Thoracic aorta (tissue), 2 donors: ENCODE measurements at regions not wholly inside any gene's neighbourhood (a gene's known extent, or its start where the extent isn't known, plus 50 kb on each side); places are given as distances from the start of the nearest gene placed in this dataset.

ENCODE experiments used
- ATAC-seq: fragments of 150-250 bp; one replicate; pipeline ENCODE4 v1.8.0; 2017; ENCODE audit warnings: low read depth; ENCODE audit not compliant: insufficient number of reproducible peaks, low FRiP score
- DNase-seq: peaks from one replicate; pipeline ENCODE4 v3.0.0-alpha.2; 2020; ENCODE audit warnings: low spot score
- H3K27ac ChIP-seq, 2 donors: fragments of 200-600 bp; sonication (generic); 1 replicate in 1 of 2; 2 replicates in 1 of 2; pipeline ENCODE4 v1.5.1; 2016; ENCODE audit warnings: mild to moderate bottlenecking in 2 of 2, moderate library complexity in 2 of 2
- H3K27me3 ChIP-seq: fragments of 200-600 bp; sonication (generic); replicated peaks from 2 replicates; pipeline ENCODE4 v1.6.0; 2016; ENCODE audit warnings: mild to moderate bottlenecking; ENCODE audit not compliant: insufficient read depth
- H3K36me3 ChIP-seq: fragments of 200-600 bp; sonication (generic); one replicate; pipeline ENCODE4 v1.5.1; 2016
- H3K4me1 ChIP-seq, 2 donors: fragments of 200-600 bp; sonication (generic); 1 replicate in 1 of 2; 2 replicates in 1 of 2; pipeline versions ENCODE4 v1.5.1 to v1.6.0; 2016; ENCODE audit warnings: low read depth in 2 of 2, mild to moderate bottlenecking in 1 of 2; ENCODE audit not compliant: control insufficient read depth in 1 of 2
- H3K4me3 ChIP-seq: fragments of 200-600 bp; sonication (generic); 2 replicates; pipeline ENCODE4 v1.5.1; 2016; ENCODE audit warnings: mild to moderate bottlenecking
- H3K9me3 ChIP-seq: fragments of 200-600 bp; sonication (generic); 2 replicates; pipeline ENCODE4 v1.5.1; 2016
- CTCF ChIP-seq: fragments of 200-600 bp; sonication (generic); IDR thresholded peaks from one replicate; pipeline ENCODE4 v1.5.1; 2019; ENCODE audit warnings: antibody characterized with exemption

GRCh38 chr5:162567644-162568043 is 500.1 kb downstream of the GABRG2 start:
- Histone ChIP-seq H3K4me1 (no peaks in the 10 kb centered on the region), H3K27me3 (no peaks in the 10 kb centered on the region), H3K9me3 (no peaks in the 10 kb centered on the region), H3K27ac (no peak overlapping the region), H3K4me3 (no peak overlapping the region), H3K36me3 (no peaks in the 10 kb centered on the region)
- ATAC-seq: no peak
- TF ChIP-seq CTCF: no peak
- no peak for DNase-seq

DNA sequence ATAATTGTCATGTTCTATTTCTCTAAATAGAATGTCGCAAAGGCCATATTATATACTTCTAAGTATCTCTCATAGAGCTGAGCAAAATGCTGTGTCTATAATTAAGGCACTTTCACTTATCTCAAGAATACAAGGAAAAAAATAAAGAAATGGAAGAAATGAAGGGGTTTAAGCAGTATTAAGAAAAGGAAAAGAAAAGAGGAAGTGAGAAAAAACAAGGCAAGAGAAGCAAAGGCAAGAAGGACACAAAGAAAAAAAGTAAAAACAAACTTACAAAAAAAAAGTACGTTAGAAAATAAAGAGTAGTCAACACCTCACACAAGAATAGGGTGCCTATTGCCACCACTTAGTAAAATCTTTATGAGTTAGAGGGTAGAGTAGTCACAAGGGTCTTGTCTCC is 506.2 kb downstream of the GABRG2 start:
- ATAC-seq (no peak), DNase-seq (no peak)
- Histone ChIP-seq H3K27me3 (no peaks in the 10 kb centered on the region), H3K4me3 (no peak overlapping the region), H3K9me3 (no peaks in the 10 kb centered on the region), H3K27ac (no peak overlapping the region), H3K4me1 (no peaks in the 10 kb centered on the region), H3K36me3 (no peaks in the 10 kb centered on the region)
- TF ChIP-seq CTCF: no peak

DNA sequence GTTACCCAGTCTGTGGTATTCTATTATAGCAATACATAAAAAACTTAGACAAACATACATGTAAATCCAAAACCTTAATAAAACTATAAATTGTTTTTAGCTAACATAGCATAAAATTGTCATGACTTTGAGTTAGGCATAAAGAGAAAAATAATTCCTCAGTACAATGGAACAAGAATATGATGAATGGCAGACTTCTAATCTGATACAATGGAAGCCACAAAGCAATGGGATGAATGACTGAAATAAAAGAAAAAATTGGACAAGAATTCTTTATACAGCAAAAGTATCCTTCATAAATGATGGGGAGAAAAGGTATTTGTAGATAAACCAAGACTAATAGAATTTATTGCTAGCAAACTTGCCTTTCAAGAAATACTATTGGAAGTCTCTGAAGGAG is 524.2 kb downstream of the GABRG2 start:
- no peaks in the 10 kb centered on the region for H3K36me3 ChIP-seq
- no peak overlapping the region for H3K27ac ChIP-seq
- H3K27me3 ChIP-seq: no peaks in the 10 kb centered on the region
- TF ChIP-seq CTCF: no peak
- no peak overlapping the region for H3K4me3 ChIP-seq
- DNase-seq (no peak), ATAC-seq (no peak)
- H3K9me3 ChIP-seq: no peaks in the 10 kb centered on the region
- no peaks in the 10 kb centered on the region for H3K4me1 ChIP-seq

- H3K4me3 ChIP-seq: no peak overlapping the region
- H3K27ac ChIP-seq: no peak overlapping the region
- H3K9me3 ChIP-seq: no peaks in the 10 kb centered on the region
- H3K36me3 ChIP-seq: no peaks in the 10 kb centered on the region
- DNase-seq (no peak), ATAC-seq (no peak)
- H3K4me1 ChIP-seq: no peaks in the 10 kb centered on the region
- no peaks in the 10 kb centered on the region for H3K27me3 ChIP-seq
- TF ChIP-seq CTCF: no peak
Measured at GRCh38 chr5:162593881-162594280, 526.3 kb downstream of the GABRG2 start.

DNA sequence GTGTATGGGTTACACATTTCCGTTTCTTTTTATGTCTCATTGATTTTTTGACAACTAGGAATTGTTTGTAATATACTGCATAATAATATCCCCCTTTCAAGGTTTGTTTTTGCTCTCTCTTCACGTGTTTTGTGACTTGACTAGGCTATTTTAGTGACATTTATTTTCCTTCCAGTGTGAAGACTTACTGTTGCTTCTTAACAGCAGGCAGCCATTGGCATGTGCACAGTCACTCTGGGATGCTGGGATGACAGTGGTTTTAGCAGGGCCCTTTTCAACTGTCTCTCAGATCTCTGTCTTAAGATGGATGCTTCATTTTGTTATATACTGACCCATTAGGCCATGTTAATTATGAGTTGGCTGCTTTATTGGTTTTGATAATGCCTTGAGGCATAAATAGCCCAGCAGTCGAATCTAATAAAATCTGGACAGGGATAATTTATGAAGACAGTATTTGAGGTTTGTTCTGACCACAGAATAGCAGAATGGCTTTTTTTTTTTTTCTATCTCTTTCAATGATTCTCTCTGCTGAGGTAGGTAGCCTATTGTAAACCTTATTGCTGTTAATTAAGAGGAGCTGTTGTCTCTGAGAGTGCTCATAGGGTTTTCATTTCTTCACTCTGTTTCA is 536.0 kb downstream of the GABRG2 start:
- no peaks in the 10 kb centered on the region for H3K4me1 ChIP-seq
- ATAC-seq (no peak), DNase-seq (no peak)
- no peak overlapping the region for H3K27ac ChIP-seq
- H3K4me3 ChIP-seq: no peak overlapping the region
- no peaks in the 10 kb centered on the region for H3K36me3 ChIP-seq
- no peak for TF ChIP-seq CTCF
- H3K27me3 ChIP-seq: no peaks in the 10 kb centered on the region
- peaks cover 4% of the 10 kb centered on the region for H3K9me3 ChIP-seq
